ENCODE measurements at regions not wholly inside any gene's neighbourhood (a gene's known extent, or its start where the extent isn't known, plus 50 kb on each side); places are given as distances from the start of the nearest gene placed in this dataset.
A peak's percentile ranks its signal among the peaks of the same experiment; 100 is the strongest.

DNA sequence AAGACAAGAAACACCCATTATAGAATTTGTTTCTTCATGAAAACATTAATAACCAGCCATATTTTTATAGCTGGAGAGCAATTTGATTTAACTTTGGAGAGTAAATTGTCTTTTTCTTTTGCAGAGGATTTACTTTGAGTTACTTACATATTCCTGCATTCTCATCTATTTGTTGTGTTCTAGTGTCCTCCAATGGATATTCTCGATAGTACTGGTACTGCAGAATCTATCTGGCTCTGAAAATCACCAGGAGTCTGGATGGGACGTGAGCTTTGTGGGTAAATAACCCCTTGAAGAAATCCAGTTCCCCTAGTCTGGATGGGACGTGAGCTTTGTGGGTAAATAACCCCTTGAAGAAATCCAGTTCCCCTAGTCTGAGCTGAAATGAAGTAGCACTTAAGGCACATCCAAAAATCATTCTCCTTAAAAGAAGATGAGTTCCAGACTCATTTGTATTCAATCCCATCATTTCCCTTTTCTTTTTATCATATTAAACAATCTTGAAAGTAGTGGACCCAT, 294.1 kb upstream of the UBE2E2 start:
- no peak for DNase-seq (ENCODE audit: extremely low read depth, low read depth, low spot score)

DNA sequence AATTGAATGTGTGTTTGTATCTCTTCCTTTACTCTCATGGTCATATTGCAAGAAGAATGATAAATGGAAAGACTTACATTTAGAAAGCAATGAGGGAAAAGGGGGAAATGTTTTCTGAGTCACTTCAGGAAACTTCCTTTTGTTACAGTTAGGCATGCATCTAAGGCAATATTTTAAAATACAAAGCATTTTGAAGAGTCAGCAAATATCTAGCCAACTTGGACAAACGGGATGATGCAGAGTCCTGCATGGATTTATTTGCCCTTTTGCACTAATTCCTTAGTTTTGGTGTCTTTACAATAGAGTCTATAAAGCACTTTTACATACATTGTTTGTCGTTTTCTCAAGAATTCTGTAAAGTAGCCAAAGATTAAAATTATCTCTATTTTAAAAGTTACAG, 286.2 kb upstream of the UBE2E2 start:
- DNase-seq (ENCODE audit: extremely low read depth, low read depth, low spot score): no peak

GRCh38 chr3:22920006-22920405, 283.1 kb upstream of the UBE2E2 start:
- no peak for DNase-seq (ENCODE audit: extremely low read depth, low read depth, low spot score)

GRCh38 chr3:22922317-22922716, 280.8 kb upstream of the UBE2E2 start:
- no peak for DNase-seq (ENCODE audit: extremely low read depth, low read depth, low spot score)

DNA sequence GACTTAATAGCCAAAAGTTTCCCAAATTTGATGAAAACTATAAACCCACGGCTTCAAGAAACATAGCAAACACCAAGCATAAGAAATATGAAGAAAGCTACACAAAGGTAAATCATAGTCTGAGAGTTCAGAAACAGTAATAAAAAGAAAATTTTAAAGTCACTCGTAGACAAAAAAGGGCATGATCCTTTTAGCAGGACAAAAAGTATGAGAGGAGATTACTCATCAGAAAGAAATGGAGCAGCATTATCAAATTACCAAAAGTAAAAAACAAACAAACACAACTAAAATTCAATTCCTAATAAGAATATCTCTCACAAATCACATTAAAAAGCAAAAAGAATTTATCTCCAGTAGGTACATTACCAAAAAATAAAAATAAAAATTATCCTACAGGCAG, 279.4 kb upstream of the UBE2E2 start:
- DNase-seq (ENCODE audit: extremely low read depth, low read depth, low spot score): no peak

GRCh38 chr3:22928216-22929110, 274.7 kb upstream of the UBE2E2 start:
- no peak for DNase-seq (ENCODE audit: extremely low read depth, low read depth, low spot score)

- DNase-seq (ENCODE audit: extremely low read depth, low read depth, low spot score): no peak
These were observed 269.9 kb upstream of the UBE2E2 start for GRCh38 chr3:22933051-22933840.

GRCh38 chr3:22933841-22934116, 269.3 kb upstream of the UBE2E2 start:
- DNase-seq (ENCODE audit: extremely low read depth, low read depth, low spot score): no peak

GRCh38 chr3:22935040-22935439, 268.1 kb upstream of the UBE2E2 start:
- DNase-seq (ENCODE audit: extremely low read depth, low read depth, low spot score): no peak

DNA sequence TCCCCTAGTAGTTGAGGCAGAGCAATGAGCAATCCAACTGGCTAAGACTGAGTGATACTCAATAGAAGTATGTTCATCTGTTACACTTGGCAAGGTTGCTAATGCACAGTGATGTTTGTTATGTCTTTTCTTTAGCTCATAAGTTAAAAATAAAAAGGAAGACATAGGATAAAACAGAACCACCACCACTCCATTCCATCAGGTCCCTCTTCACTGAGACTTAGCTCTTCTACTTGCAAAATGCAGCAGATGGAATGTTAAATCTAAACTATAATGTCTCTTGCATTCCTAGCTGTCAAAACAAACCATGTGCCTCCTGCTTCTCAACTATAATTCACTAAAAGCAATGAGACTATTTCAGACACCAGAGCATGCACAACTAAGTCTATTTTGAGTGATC, 265.6 kb upstream of the UBE2E2 start:
- no peak for DNase-seq (ENCODE audit: extremely low read depth, low read depth, low spot score)

- no peak for DNase-seq (ENCODE audit: extremely low read depth, low read depth, low spot score)
These were observed 264.4 kb upstream of the UBE2E2 start for GRCh38 chr3:22938739-22939138.

GRCh38 chr3:22939349-22939748, 263.8 kb upstream of the UBE2E2 start:
- no peak for DNase-seq (ENCODE audit: extremely low read depth, low read depth, low spot score)

- DNase-seq (ENCODE audit: extremely low read depth, low read depth, low spot score): no peak
These were observed 262.8 kb upstream of the UBE2E2 start for GRCh38 chr3:22940285-22940684.

DNA sequence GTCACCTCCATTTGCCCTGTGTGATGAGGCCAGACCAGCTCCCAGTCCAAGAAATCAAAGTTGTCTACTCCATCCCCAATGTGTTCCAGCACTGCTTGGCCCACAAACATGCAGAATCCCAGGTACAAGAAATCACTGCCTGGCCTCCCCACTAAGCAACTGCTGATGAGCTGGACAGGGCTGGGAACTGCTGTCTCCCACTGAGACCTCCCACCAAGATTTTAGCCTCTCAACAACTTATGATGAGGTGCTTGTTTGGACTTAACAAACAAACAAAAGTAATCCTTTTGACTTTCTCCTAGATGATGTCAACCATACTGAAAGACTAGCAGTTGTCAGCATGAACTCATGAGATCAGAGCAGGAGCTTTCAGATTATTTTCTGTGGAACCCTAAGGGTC, 260.1 kb upstream of the UBE2E2 start:
- DNase-seq (ENCODE audit: extremely low read depth, low read depth, low spot score): no peak

- no peak for DNase-seq (ENCODE audit: extremely low read depth, low read depth, low spot score)
These were observed 255.3 kb upstream of the UBE2E2 start for GRCh38 chr3:22947851-22948250.

- DNase-seq (ENCODE audit: extremely low read depth, low read depth, low spot score): no peak
These were observed 251.2 kb upstream of the UBE2E2 start for GRCh38 chr3:22951910-22952309.

DNA sequence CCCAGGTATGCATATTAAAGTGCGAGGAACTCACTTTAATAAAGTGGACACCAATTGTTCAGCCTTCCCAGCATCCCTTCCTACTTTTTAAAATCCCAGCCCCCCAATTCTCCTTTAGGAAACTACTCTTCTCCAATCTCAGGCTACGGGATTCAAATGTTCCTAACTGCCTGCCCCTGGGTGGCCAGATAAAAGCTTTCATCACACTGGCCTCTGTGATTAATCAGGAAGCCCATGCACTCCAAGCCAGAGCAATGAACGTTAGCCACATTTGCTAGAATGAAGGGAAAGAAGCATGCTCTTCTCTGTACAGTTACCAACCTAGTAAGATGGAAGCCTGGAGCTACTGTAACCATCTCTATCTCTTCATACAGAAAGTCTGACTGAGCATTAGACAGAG, 250.3 kb upstream of the UBE2E2 start:
- DNase-seq (ENCODE audit: extremely low read depth, low read depth, low spot score): no peak

- DNase-seq (ENCODE audit: extremely low read depth, low read depth, low spot score): no peak
These were observed 243.5 kb upstream of the UBE2E2 start for GRCh38 chr3:22959593-22959992.

DNA sequence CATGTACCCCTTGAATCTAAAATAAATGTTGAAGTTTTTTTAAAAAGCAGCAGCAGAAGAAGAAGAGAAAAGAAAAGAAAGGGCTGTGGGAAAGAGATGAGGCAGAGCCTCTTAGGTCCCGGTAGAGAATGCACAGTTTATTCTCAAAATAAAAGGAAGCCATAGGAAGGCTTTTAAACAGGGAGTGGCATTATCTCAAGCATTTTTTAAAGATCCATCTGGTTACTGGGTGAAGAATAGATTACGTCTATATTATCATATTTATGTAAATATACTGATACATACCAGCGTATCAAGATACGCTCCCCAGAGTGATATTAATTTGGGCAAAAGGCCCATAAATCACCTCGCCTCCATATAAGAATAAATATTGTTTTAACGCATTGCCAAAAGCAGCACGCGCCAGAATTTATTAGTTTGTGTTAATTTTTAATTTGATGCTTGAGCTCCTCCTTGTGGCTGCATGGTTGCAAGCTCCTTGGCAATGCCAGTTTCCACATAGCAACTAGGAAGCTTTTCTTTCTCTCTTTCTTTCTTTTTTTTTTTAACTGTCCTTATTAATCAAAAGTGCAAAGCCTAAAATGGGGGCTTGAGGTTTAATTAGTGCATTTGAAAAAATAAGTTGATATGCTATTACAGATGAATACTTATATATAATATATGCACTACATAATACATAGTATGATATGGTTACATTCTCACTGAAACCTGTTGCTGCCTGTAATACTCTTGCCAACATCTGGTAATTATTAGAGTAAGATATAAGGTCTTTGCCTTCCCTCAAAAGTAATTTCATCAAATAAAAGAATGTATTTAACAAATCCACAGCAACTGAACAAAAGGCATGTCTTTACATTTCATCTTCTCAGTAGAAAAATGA, 242.8 kb upstream of the UBE2E2 start:
- peak; percentile 29 for DNase-seq (ENCODE audit: extremely low read depth, low read depth, low spot score)

DNA sequence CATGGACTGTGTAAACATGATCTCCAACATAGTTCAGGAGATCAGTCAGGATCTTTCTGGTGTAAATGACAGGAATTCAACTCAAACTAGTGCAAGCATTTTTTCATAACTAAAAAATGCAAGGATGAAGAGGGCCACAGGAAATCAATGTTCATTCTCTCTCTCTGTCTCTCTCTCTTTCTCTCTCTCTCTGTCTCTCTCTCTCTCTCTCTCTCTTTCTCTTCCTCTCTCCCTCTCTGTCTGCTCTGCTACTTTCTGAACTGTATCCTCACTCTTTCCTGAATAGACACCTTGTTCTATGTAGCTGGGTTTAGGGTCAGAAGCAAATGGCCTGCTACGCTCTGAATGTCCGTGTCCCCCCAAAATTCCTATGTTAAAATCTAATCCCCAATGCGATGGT, 240.9 kb upstream of the UBE2E2 start:
- no peak for DNase-seq (ENCODE audit: extremely low read depth, low read depth, low spot score)

DNA sequence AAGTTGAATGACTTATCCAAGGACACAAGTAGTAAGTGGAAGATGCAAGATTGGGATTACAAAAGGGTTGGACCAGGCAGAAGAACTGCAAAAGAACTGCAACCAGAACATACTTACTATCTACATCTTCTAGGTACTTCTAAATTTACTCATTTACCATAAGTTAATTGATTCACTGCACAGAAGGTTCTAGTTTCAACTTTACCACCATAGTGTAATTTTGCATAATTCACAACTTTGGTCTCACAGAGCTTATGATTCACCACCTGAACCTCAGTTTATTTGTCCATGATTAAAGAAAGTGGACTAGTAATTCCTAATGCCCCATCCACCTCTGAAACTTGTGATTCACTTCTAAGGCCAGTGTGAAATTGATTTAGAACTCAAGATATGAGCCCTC, 236.8 kb upstream of the UBE2E2 start:
- no peak for DNase-seq (ENCODE audit: extremely low read depth, low read depth, low spot score)

Measured in glomerular endothelial cell (primary cell).